ENCODE measurements at regions not wholly inside any gene's neighbourhood (a gene's known extent, or its start where the extent isn't known, plus 50 kb on each side); places are given as distances from the start of the nearest gene placed in this dataset.

- Histone ChIP-seq H3K4me2 (ENCODE audit: low read length) (no peak overlapping the region), H3K27me3 (ENCODE audit: insufficient read depth, low read length) (no peaks in the 10 kb centered on the region), H4K20me1 (ENCODE audit: insufficient read depth) (no peaks in the 10 kb centered on the region), H2AFZ (ENCODE audit: low read depth, low read length, poor library complexity, severe bottlenecking) (no peak overlapping the region), H3K27ac (ENCODE audit: low read depth, low read length) (no peak overlapping the region), H3K9me2 (ENCODE audit: insufficient read depth) (no peaks in the 10 kb centered on the region), H3K9me3 (ENCODE audit: control insufficient read depth in 1 of 2, insufficient read depth in 1 of 2, low read depth in 1 of 2, low read length in 2 of 2) (peaks cover 4 to 30% of the 10 kb centered on the region in 2 experiments; a peak in 2 of 4 replicates), H3K79me2 (ENCODE audit: insufficient read depth, low read length) (no peaks in the 10 kb centered on the region), H3K4me3 (replicated peaks in 1 of 2; ENCODE audit: low read depth in 1 of 2, low read length in 2 of 2) (no peak overlapping the region), H3K9ac (ENCODE audit: low read length) (no peak overlapping the region), H3K36me3 (ENCODE audit: control insufficient read depth in 1 of 2, insufficient read depth in 2 of 2, low read length in 2 of 2) (no peaks in the 10 kb centered on the region), H3K4me1 (ENCODE audit: control insufficient read depth in 1 of 2, insufficient read depth in 2 of 2, low read length in 2 of 2) (no peaks in the 10 kb centered on the region)
- BruUV-seq (replicated peaks) = no TSS peak
- POLR2A ChIA-PET = no interaction called here
- ATAC-seq = no peak
- CTCF ChIA-PET = no interaction called here
- intact Hi-C loops (cut with micrococcal nuclease) = no loop called here
- TF ChIP-seq EZH2phosphoT487 (IDR thresholded peaks at IDR 0.05; ENCODE audit: borderline replicate concordance) = no peak
- TF ChIP-seq ZFX (IDR thresholded peaks at IDR 0.05) = no peak
- TF ChIP-seq EZH2 (IDR thresholded peaks at IDR 0.05) = no peak
- no peak for TF ChIP-seq CTCF (IDR thresholded peaks at IDR 0.05 in 2 of 3, conservative IDR thresholded peaks at IDR 0.05 in 1 of 3; ENCODE audit: borderline replicate concordance in 1 of 3, insufficient read depth in 1 of 3, low read depth in 2 of 3, low read length in 2 of 3)
- TF ChIP-seq SP1 (IDR thresholded peaks at IDR 0.05; ENCODE audit: low read depth) = no peak
- no peak for TF ChIP-seq MAX (IDR thresholded peaks at IDR 0.05)
- no peak for TF ChIP-seq SIN3A (IDR thresholded peaks at IDR 0.05; ENCODE audit: low read depth)
- TF ChIP-seq, protein P1, sequence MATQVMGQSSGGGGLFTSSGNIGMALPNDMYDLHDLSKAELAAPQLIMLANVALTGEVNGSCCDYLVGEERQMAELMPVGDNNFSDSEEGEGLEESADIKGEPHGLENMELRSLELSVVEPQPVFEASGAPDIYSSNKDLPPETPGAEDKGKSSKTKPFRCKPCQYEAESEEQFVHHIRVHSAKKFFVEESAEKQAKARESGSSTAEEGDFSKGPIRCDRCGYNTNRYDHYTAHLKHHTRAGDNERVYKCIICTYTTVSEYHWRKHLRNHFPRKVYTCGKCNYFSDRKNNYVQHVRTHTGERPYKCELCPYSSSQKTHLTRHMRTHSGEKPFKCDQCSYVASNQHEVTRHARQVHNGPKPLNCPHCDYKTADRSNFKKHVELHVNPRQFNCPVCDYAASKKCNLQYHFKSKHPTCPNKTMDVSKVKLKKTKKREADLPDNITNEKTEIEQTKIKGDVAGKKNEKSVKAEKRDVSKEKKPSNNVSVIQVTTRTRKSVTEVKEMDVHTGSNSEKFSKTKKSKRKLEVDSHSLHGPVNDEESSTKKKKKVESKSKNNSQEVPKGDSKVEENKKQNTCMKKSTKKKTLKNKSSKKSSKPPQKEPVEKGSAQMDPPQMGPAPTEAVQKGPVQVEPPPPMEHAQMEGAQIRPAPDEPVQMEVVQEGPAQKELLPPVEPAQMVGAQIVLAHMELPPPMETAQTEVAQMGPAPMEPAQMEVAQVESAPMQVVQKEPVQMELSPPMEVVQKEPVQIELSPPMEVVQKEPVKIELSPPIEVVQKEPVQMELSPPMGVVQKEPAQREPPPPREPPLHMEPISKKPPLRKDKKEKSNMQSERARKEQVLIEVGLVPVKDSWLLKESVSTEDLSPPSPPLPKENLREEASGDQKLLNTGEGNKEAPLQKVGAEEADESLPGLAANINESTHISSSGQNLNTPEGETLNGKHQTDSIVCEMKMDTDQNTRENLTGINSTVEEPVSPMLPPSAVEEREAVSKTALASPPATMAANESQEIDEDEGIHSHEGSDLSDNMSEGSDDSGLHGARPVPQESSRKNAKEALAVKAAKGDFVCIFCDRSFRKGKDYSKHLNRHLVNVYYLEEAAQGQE (IDR thresholded peaks at IDR 0.05; ENCODE audit: low read depth) = no peak
- no peak for TF ChIP-seq CEBPB (IDR thresholded peaks at IDR 0.05; ENCODE audit: low read depth)
- no peak for TF ChIP-seq ATF3 (IDR thresholded peaks at IDR 0.05)
- TF ChIP-seq FOSL1 (IDR thresholded peaks at IDR 0.05; ENCODE audit: low read depth) = no peak
- no peak for TF ChIP-seq SRF (IDR thresholded peaks at IDR 0.05; ENCODE audit: low read depth)
- no peak for TF ChIP-seq EGR1 (IDR thresholded peaks at IDR 0.05; ENCODE audit: low read depth)
- no peak for TF ChIP-seq POLR2AphosphoS5 (IDR thresholded peaks at IDR 0.05; ENCODE audit: low read depth, low read length)
- TF ChIP-seq ELF1 (IDR thresholded peaks at IDR 0.05; ENCODE audit: borderline replicate concordance, low read depth) = no peak
- no peak for TF ChIP-seq YY1 (IDR thresholded peaks at IDR 0.05; ENCODE audit: extremely low read depth, insufficient replicate concordance, low read depth, low read length)
- TF ChIP-seq TCF7L2 (IDR thresholded peaks at IDR 0.05; ENCODE audit: borderline replicate concordance, extremely low read depth, insufficient read depth, insufficient read length) = no peak
- TF ChIP-seq RAD21 (IDR thresholded peaks at IDR 0.05; ENCODE audit: low read depth) = no peak
- TF ChIP-seq ZNF274 (IDR thresholded peaks at IDR 0.05; ENCODE audit: low read depth, low read length) = no peak
- no peak for TF ChIP-seq JUND (IDR thresholded peaks at IDR 0.05)
- RAD21 ChIA-PET (ENCODE audit: low non-redundant PET in 1 of 2, low total read pairs in 2 of 2, uncharacterized antibody in 2 of 2, unreplicated experiment in 2 of 2) = no interaction called here
- DNase-seq (ENCODE audit: low read depth, low spot score) = no peak
Observed at GRCh38 chr10:10526846-10527245, 490.8 kb upstream of the CELF2 start.

Measured in HCT116 (cell line).